C4-2B (cell line): ENCODE measurements at regions not wholly inside any gene's neighbourhood (a gene's known extent, or its start where the extent isn't known, plus 50 kb on each side); places are given as distances from the start of the nearest gene placed in this dataset.

Experiments used
- CTCF ChIP-seq: fragments of 450-650 bp; conservative IDR thresholded peaks from 2 replicates; pipeline ENCODE4 v1.5.1; 2017; ENCODE audit warnings: mild to moderate bottlenecking
- ZFX ChIP-seq: fragments of 450-650 bp; IDR thresholded peaks from 2 replicates; pipeline ENCODE4 v1.6.1; 2017

GRCh38 chr4:12957108-12957507 lies 527.0 kb downstream of the RAB28 start:
- no peak for TF ChIP-seq CTCF
- no peak for TF ChIP-seq ZFX
